ENCODE measurements at regions not wholly inside any gene's neighbourhood (a gene's known extent, or its start where the extent isn't known, plus 50 kb on each side); places are given as distances from the start of the nearest gene placed in this dataset.

DNA sequence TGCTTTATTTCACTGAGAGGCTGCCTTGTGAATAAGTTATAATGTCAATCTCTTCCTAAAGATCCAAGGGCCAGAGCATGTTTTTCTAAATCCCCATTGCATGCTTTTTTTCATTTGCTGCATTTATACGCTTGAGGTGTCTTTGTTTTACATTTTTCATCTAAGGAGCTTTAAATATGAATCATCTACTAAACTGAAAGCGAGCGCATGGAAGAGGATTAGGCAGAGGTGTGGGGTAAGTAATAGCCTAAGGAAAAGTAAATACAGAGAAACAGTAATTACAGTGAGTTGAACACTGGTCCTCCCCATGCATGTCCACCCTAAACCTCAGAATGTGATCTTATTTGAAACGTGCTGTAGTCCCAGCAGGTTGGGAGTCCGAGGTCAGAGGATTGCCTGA lies 76.4 kb upstream of the METAP2 start:
- intact Hi-C loops (cut with DNase I): no loop called here

DNA sequence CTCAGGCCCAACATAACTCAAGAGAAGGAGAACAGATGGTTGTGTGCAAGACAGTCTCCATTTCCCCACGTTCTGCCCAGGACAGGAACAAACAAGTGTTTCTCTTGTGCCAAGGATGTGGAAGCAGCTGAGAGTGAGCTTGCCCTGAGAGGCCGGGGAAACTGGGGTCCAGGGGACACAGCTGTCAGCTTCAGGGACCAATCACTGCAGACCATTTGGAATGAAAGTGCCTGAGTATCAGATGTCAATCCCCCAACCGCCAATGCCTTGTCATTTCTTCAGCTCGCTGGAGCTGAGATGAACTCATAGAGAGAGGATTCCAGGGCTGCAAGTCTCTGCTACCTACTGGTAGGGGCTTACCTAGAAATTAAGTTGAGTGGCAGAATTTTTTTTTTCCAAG lies 71.9 kb upstream of the METAP2 start:
- Histone ChIP-seq H3K4me1 (no peaks in the 10 kb centered on the region), H3K4me3 (replicated peaks in 1 of 3) (no peak overlapping the region), H3K27ac (no peak overlapping the region), H3K36me3 (no peaks in the 10 kb centered on the region), H3K27me3 (no peaks in the 10 kb centered on the region), H3K9me3 (no peaks in the 10 kb centered on the region)
- DNase-seq: no peak
- WGBS, 2 donors: 29 to 43% methylated on average over 4 of the region's 4 CpGs
- intact Hi-C loops (cut with DNase I): no loop called here
- no peak for TF ChIP-seq POLR2A (IDR thresholded peaks at IDR 0.05)
- TF ChIP-seq, protein P1, sequence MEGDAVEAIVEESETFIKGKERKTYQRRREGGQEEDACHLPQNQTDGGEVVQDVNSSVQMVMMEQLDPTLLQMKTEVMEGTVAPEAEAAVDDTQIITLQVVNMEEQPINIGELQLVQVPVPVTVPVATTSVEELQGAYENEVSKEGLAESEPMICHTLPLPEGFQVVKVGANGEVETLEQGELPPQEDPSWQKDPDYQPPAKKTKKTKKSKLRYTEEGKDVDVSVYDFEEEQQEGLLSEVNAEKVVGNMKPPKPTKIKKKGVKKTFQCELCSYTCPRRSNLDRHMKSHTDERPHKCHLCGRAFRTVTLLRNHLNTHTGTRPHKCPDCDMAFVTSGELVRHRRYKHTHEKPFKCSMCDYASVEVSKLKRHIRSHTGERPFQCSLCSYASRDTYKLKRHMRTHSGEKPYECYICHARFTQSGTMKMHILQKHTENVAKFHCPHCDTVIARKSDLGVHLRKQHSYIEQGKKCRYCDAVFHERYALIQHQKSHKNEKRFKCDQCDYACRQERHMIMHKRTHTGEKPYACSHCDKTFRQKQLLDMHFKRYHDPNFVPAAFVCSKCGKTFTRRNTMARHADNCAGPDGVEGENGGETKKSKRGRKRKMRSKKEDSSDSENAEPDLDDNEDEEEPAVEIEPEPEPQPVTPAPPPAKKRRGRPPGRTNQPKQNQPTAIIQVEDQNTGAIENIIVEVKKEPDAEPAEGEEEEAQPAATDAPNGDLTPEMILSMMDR (IDR thresholded peaks at IDR 0.05): no peak

More for the DNA sequence above, 76.4 kb upstream of the METAP2 start:
- Histone ChIP-seq H3K4me3 (replicated peaks in 1 of 3) (no peak overlapping the region), H3K36me3 (no peaks in the 10 kb centered on the region), H3K9me3 (no peaks in the 10 kb centered on the region), H3K27me3 (no peaks in the 10 kb centered on the region), H3K4me1 (no peaks in the 10 kb centered on the region), H3K27ac (no peak overlapping the region)
- 69 to 81% methylated on average over 5 of the region's 5 CpGs for WGBS, 2 donors
- DNase-seq: no peak
- no peak for TF ChIP-seq POLR2A (IDR thresholded peaks at IDR 0.05)
- TF ChIP-seq, protein P1 (IDR thresholded peaks at IDR 0.05): no peak

DNA sequence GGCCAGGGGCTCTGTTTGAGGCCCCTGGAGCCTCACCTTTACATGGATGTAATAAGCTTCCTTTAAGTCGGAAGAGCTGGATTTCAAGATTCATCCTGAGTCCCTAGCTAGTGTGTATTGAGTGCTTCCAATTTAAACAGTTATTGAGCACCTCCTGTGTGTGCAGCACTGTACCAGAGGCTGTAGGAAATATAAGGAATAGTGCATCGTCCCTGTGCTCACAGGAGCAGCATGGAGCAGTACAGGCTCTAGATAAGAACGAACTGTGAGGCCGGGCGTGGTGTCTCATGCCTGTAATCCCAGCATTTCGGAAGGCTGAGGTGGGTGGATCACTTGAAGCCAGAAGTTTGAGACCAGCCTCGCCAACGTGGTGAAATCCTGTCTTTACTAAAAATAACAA lies 65.8 kb upstream of the METAP2 start:
- no peak for TF ChIP-seq POLR2A (IDR thresholded peaks at IDR 0.05)
- TF ChIP-seq, protein P1 (IDR thresholded peaks at IDR 0.05): no peak
- 75 to 88% methylated on average over 8 of the region's 8 CpGs for WGBS, 2 donors
- Histone ChIP-seq H3K4me1 (peaks cover 0 to 5% of the 10 kb centered on the region in 2 donors), H3K27me3 (no peaks in the 10 kb centered on the region), H3K9me3 (no peaks in the 10 kb centered on the region), H3K27ac (no peak overlapping the region), H3K36me3 (no peaks in the 10 kb centered on the region), H3K4me3 (replicated peaks in 1 of 3) (no peak overlapping the region)
- intact Hi-C loops (cut with DNase I): no loop called here
- no peak for DNase-seq

DNA sequence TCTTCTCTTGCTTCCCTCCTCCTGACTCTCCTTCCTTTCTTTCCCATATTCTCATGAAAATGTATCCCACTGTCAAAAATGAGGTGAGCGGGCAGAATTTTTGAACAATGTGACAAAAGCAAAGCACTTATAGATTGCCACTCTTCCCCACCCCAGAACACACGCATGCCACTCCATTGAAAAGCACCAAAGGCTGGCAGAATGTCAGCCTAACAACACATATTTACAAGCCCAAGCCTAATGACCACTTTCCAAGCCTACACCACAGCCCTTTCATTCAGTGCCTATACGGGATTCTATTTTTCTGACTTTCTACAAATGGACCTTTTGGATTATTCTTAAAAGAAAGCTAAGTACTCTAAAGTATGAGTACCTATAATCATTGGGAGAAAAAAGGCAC lies 62.9 kb upstream of the METAP2 start:
- WGBS, 2 donors: 81 to 89% methylated on average over 3 of the region's 3 CpGs
- H3K27ac ChIP-seq: no peak overlapping the region
- no peak for TF ChIP-seq POLR2A (IDR thresholded peaks at IDR 0.05)
- TF ChIP-seq, protein P1 (IDR thresholded peaks at IDR 0.05): no peak
- DNase-seq: no peak
- no peaks in the 10 kb centered on the region for H3K27me3 ChIP-seq
- peaks cover 0 to 5% of the 10 kb centered on the region in 2 donors for H3K4me1 ChIP-seq
- no peaks in the 10 kb centered on the region for H3K36me3 ChIP-seq
- H3K9me3 ChIP-seq: no peaks in the 10 kb centered on the region
- no peak overlapping the region for H3K4me3 ChIP-seq (replicated peaks in 1 of 3)
- intact Hi-C loops (cut with DNase I): no loop called here

DNA sequence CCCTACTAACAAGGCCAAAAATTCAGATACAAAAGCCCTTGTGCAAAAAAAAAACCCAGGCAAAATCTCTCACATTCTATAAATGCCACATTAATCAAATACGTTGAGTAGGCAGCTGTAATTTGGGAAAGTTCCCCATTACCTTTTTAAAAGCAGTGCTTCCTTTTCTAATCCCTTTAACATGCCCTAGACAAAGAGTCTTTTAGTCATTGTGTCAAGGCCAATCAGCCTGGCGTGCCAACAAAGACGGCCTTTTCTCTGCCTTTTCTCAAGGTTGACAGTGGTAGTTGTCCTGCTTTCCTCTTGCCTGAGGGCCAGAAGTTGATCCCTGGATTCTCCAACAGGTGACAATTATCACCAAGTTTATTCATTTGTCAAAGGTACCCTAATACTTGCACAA lies 62.5 kb upstream of the METAP2 start:
- TF ChIP-seq POLR2A (IDR thresholded peaks at IDR 0.05): no peak
- TF ChIP-seq, protein P1 (IDR thresholded peaks at IDR 0.05): no peak
- intact Hi-C loops (cut with DNase I): no loop called here
- Histone ChIP-seq H3K36me3 (no peaks in the 10 kb centered on the region), H3K27ac (no peak overlapping the region), H3K27me3 (no peaks in the 10 kb centered on the region), H3K9me3 (no peaks in the 10 kb centered on the region), H3K4me3 (replicated peaks in 1 of 3) (no peak overlapping the region), H3K4me1 (peaks cover 0 to 5% of the 10 kb centered on the region in 2 donors)
- DNase-seq: no peak
- 75 to 95% methylated on average over 3 of the region's 3 CpGs for WGBS, 2 donors
